Body of pancreas (tissue), 4 donors: ENCODE measurements at regions not wholly inside any gene's neighbourhood (a gene's known extent, or its start where the extent isn't known, plus 50 kb on each side); places are given as distances from the start of the nearest gene placed in this dataset.

ENCODE experiments used
- ATAC-seq: fragments of 150-250 bp; one replicate; pipeline ENCODE4 v1.9.1; 2016
- DNase-seq, 4 donors: peaks; one replicate each; pipeline ENCODE4 v3.0.0-alpha.2; 2019
- H3K27ac ChIP-seq, 4 donors: fragments of 200-600 bp; sonication (generic); 1 replicate in 3 of 4; 2 replicates in 1 of 4; pipeline versions ENCODE4 v1.5.1 to v1.6.1; 2016 to 2019; ENCODE audit warnings: mild to moderate bottlenecking in 1 of 4, mixed read lengths in 1 of 4, moderate library complexity in 1 of 4
- H3K27me3 ChIP-seq, 2 donors: fragments of 200-600 bp; sonication (generic); one replicate each; pipeline ENCODE4 v1.6.0; 2016; ENCODE audit warnings: mild to moderate bottlenecking in 1 of 2
- H3K36me3 ChIP-seq, 2 donors: fragments of 200-600 bp; sonication (generic); replicated peaks in 1 of 2; 2 replicates each; pipeline ENCODE4 v1.5.1; 2016; ENCODE audit warnings: low read depth in 2 of 2; ENCODE audit not compliant: insufficient read depth in 1 of 2
- H3K4me1 ChIP-seq: fragments of 200-600 bp; sonication (generic); one replicate; pipeline ENCODE4 v1.6.0; 2016
- H3K4me3 ChIP-seq, 2 donors: fragments of 200-600 bp; sonication (generic); 1 replicate in 1 of 2; 2 replicates in 1 of 2; pipeline ENCODE4 v1.5.1; 2016 to 2019
- H3K9me3 ChIP-seq, 3 donors: fragments of 200-600 bp; sonication (generic); 1 replicate in 2 of 3; 2 replicates in 1 of 3; pipeline ENCODE4 v1.5.1; 2016
- CTCF ChIP-seq, 7 experiments: fragments of 450-650 bp in 4 of 7; fragments of 200-600 bp in 3 of 7; sonication (generic) in 3 of 7; IDR thresholded peaks; one replicate each; pipeline ENCODE4 v1.5.1; 2016 to 2019; ENCODE audit warnings: antibody characterized with exemption in 7 of 7
- POLR2A ChIP-seq, 3 donors: fragments of 450-650 bp; IDR thresholded peaks; one replicate each; pipeline ENCODE4 v1.6.1; 2016; ENCODE audit warnings: antibody characterized with exemption in 3 of 3, mild to moderate bottlenecking in 2 of 3
- WGBS, 2 donors: methylation state at CpG; one replicate each; pipeline ENCODE4 v1.1.5; 2017; 5-methylcytosine and 5-hydroxymethylcytosine counted together
- intact Hi-C: fragments of 100-400 bp; cut with DNase I; formaldehyde crosslinking; loops from one replicate; pipeline ENCODE4 v1.15.1; 2023

GRCh38 chr5:125272357-125272756 is 525.9 kb upstream of the ZNF608 start:
- Histone ChIP-seq H3K27me3 (no peaks in the 10 kb centered on the region), H3K27ac (no peak overlapping the region), H3K4me3 (no peak overlapping the region), H3K36me3 (no peaks in the 10 kb centered on the region), H3K4me1 (no peaks in the 10 kb centered on the region), H3K9me3 (no peaks in the 10 kb centered on the region)
- intact Hi-C loops, result no loop called here
- no peak for ATAC-seq
- TF ChIP-seq POLR2A (IDR thresholded peaks at IDR 0.05) (no peak), CTCF (IDR thresholded peaks at IDR 0.05) (no peak)
- DNase-seq, result no peak
- WGBS, 2 donors, result 78 to 83% methylated on average over 4 of the region's 4 CpGs

- Histone ChIP-seq H3K9me3 (no peaks in the 10 kb centered on the region), H3K4me3 (no peak overlapping the region), H3K27me3 (no peaks in the 10 kb centered on the region), H3K4me1 (no peaks in the 10 kb centered on the region), H3K27ac (no peak overlapping the region), H3K36me3 (no peaks in the 10 kb centered on the region)
- no peak for DNase-seq
- TF ChIP-seq CTCF (IDR thresholded peaks at IDR 0.05) (no peak), POLR2A (IDR thresholded peaks at IDR 0.05) (no peak)
- intact Hi-C loops, result no loop called here
- no peak for ATAC-seq
- WGBS, 2 donors, result 59 to 78% methylated on average over 1 of the region's 1 CpG
These were observed 527.8 kb upstream of the ZNF608 start for GRCh38 chr5:125274211-125274610.

GRCh38 chr5:125274938-125275724 is 528.7 kb upstream of the ZNF608 start:
- WGBS, 2 donors, result 16 to 36% methylated on average over 1 of the region's 1 CpG
- H3K9me3 ChIP-seq, result no peaks in the 10 kb centered on the region
- no peaks in the 10 kb centered on the region for H3K4me1 ChIP-seq
- ATAC-seq (no peak), DNase-seq (no peak)
- H3K4me3 ChIP-seq, result no peak overlapping the region
- no peaks in the 10 kb centered on the region for H3K27me3 ChIP-seq
- intact Hi-C loops, result no loop called here
- H3K36me3 ChIP-seq, result no peaks in the 10 kb centered on the region
- TF ChIP-seq POLR2A (IDR thresholded peaks at IDR 0.05) (no peak), CTCF (IDR thresholded peaks at IDR 0.05) (no peak)
- no peak overlapping the region for H3K27ac ChIP-seq

GRCh38 chr5:125275725-125276090 is 529.3 kb upstream of the ZNF608 start:
- Histone ChIP-seq H3K4me1 (no peaks in the 10 kb centered on the region), H3K9me3 (no peaks in the 10 kb centered on the region), H3K27ac (no peak overlapping the region), H3K4me3 (no peak overlapping the region), H3K27me3 (no peaks in the 10 kb centered on the region), H3K36me3 (no peaks in the 10 kb centered on the region)
- no peak for DNase-seq
- no peak for ATAC-seq
- TF ChIP-seq CTCF (IDR thresholded peaks at IDR 0.05) (no peak), POLR2A (IDR thresholded peaks at IDR 0.05) (no peak)
- WGBS, 2 donors, result 48 to 52% methylated on average over 3 of the region's 3 CpGs
- intact Hi-C loops, result no loop called here

GRCh38 chr5:125276096-125276495 is 529.7 kb upstream of the ZNF608 start:
- no peaks in the 10 kb centered on the region for H3K36me3 ChIP-seq
- H3K9me3 ChIP-seq, result no peaks in the 10 kb centered on the region
- TF ChIP-seq POLR2A (IDR thresholded peaks at IDR 0.05) (no peak), CTCF (IDR thresholded peaks at IDR 0.05) (no peak)
- H3K4me3 ChIP-seq, result no peak overlapping the region
- ATAC-seq, result no peak
- WGBS, 2 donors, result 79 to 92% methylated on average over 2 of the region's 2 CpGs
- H3K27me3 ChIP-seq, result no peaks in the 10 kb centered on the region
- no peaks in the 10 kb centered on the region for H3K4me1 ChIP-seq
- H3K27ac ChIP-seq, result no peak overlapping the region
- intact Hi-C loops, result no loop called here
- DNase-seq, result no peak
